ENCODE measurements at regions not wholly inside any gene's neighbourhood (a gene's known extent, or its start where the extent isn't known, plus 50 kb on each side); places are given as distances from the start of the nearest gene placed in this dataset.
"Not testable (repeated sequence)": the region's sequence is repeated elsewhere in the genome, so short reads cannot be mapped to it uniquely, and the experiment has no call there.

DNA sequence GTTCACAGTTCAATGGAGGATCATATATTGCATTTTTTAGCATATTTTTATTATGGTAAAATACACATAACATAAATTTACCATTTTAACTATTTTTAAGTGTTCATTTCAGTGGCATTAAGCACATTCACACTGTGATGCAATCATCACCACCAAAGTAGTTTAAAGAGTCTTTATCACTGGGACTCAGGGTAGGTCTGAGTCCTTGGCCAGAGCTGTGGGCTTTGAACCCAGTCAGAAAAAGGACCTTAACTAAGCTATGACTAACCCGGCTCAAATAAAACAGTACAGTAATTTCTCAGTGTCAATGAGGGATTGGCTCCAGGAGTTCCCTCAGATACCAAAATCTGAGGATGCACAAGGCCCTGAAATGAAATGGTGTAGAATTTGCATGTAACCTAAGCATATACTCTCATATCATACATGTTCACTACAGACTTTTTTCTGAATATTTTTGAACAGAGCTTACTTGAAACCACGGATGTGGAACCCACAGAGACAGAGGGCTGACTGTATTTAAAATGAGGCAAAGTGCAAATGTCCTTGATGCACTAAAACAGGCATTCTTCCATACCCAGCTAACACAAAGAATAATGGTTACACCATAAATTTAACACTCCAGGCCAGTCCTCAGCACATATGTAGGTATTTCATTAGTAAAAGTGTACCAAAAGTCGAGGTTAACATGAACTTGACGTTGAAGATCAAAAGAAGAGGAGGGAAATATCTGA lies 246.2 kb downstream of the LNPK start:
- DNase-seq (ENCODE audit: low read depth) = no peak

DNA sequence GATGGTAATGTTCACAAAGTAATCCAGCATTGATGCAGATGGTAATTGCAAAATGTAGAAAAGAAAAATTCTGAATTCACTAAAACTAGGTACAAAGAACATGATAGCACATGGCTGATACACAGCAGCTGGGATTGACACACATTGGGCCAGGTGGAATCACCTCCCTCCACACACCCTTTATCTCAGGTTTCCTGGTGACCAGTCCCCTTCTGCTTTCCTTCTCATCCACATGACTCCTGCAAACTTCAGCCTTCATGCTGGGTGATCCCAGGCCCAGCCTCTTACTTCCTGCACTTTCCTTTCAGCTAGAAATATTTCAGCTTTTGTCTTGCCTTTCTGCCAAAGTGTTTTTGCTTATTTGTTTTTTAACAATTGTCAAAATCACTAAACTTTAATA lies 246.9 kb downstream of the LNPK start:
- no peak for DNase-seq (ENCODE audit: low read depth)

DNA sequence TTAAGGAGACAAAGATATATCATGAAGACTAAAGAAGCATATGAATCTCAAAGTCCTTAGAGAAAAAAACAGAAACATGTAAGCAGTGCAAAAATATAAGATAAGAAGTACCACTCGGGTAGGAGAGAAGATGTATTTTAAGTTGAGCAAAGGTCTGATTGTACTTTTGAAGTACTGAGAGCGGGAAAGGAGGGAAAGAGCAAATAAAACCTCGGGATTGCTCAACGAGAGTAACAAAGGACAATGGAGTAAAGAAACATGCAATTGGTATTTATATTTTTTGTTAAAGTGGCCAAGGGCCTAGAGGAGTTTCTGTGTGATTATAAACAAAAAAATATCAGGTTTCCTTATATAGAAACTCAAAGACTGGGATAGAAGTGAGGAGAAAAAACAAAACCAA lies 251.9 kb downstream of the LNPK start:
- DNase-seq (ENCODE audit: low read depth) = no peak

DNA sequence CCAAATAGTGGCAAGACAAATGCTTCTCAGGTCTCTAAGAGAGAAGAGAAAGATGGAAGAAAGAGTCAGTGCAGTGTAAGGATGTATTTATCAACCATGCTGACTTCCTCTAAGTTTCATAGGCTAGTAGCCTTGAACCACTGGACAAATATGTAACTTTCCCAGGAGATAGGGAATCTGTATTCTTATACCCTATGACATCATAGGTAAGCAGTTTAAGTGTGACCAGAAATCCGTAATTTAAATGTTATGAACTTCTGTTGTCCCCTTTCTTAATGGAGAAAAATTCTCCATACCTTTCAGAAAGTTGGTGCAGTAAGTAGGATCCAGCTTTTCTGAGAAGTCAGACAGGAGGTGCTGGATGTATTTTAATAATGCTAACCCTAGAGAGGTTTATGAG lies 256.2 kb downstream of the LNPK start:
- DNase-seq (ENCODE audit: low read depth) = no peak

DNA sequence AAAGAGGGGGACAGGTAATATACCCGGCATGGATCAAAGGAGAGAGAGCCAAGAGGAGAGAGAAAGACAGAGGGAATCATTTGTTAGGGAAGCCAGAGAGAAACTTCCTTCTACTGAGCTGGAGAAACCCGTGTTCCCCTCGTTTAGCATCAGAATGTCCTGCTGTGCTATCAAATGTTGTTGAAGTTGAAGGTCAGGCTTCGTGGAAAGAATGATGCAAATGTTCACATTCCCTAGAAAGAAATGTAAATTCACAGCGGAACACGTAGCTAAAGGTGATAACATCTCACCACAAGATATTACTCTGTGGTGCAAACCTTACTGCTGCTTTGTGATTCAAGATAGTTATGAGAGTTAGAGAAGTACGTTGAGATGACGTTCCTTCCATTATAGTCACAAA lies 258.1 kb downstream of the LNPK start:
- no peak for DNase-seq (ENCODE audit: low read depth)

DNA sequence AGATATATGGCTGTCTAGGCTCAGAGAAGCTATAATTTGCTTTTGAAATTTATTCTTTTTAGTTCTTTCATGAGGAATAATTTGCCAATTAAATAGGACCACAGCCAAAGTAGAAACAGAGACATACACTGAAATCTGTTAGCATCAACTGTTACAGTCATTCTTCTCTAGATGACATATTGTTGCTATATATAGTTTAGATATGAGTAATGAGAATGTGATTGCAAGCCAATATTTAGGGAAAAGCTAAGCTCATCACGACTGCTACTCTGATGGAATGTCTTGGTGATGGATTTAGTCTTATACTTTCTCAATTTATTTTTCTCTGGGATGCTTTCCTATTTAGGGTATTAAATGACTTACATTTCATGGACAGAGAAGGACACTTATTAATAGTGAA lies 259.1 kb downstream of the LNPK start:
- DNase-seq (ENCODE audit: low read depth) = no peak

DNA sequence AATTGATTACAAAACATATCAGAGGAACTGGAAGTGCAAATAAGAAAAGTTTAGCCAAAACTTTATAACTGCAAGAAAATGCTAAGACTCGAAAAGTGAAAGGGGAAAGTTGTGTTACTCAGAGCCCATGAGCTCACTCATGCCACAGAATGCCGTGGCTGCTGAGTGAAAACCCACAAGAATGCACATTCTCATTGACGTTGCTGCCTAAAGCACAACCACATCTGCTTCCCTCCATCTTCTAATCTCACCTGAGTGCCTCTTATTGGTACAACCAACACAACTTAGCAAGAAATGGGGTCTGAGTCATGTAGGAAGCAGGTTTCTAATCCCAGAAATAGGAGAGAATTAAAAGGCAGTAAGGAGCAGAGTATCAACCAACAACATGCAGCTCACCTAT lies 259.7 kb downstream of the LNPK start:
- peak; percentile 36 for DNase-seq (ENCODE audit: low read depth)

DNA sequence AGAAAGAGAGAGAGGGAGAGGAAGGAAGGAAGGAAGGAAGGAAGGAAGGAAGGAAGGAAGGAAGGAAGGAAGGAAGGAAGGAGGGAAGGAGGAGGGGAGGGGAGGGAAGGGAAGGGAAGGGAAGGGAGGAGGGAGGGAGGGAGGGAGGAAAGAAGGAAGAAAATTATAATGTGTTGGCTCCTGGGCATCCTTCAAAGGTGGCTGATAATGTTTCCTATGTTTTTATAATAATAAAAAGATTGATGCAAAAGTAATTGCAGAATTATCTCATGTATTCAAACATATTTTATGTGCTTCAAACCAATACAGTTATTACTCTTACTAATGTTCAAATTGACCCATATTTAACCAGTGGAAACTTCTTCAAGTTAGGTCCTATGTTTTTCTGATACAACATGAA lies 260.9 kb downstream of the LNPK start:
- no peak for DNase-seq (ENCODE audit: low read depth)

DNA sequence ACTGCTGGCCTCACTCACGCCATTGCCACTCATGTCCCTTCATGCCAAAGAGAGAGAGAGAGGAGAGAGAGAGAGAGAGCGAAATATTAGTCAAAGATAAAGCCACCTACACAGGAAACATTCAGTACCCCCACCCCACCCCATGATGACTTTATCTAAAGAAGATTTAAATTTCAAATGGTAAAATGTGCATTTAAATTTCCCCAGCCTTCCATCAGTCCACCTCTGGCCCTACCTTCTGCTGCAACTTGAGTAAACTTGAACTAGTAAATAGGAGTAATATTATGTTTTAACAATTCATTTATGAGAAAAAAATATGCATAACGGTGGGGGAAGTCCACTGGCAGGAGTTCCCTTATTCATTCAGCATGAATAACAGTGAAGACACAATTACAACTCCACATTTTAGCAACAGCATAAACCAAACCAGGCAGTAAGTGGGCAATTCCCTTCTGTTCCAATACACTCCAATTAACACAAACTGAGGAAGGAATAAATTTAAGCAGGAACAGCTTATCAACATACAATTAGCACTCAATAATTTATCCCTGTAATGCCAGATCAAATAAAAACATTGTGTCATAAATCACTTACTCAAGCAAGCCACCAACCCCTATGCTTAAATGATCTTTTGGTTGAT lies 264.2 kb downstream of the LNPK start:
- no peak for DNase-seq (ENCODE audit: low read depth)

DNA sequence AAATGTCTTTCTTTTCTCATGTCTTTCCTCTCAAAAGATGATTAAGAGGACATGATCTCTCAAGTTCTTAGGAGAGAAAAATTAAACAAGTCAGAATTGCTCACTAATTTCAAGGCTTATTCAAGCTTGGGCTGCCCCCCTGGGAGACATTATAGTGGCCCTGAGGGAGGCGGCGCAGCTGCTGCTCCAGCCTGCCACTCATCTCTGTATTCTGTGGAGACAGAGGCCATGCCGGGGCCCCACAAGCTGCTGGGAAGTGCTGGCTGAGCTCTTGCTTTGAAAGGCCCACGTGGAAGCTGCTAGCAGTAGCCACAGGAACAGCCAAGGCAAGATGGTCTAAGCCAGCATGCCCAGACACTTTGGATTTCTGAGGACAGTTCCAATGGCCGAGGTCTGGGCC lies 267.4 kb downstream of the LNPK start:
- DNase-seq (ENCODE audit: low read depth) = no peak

DNA sequence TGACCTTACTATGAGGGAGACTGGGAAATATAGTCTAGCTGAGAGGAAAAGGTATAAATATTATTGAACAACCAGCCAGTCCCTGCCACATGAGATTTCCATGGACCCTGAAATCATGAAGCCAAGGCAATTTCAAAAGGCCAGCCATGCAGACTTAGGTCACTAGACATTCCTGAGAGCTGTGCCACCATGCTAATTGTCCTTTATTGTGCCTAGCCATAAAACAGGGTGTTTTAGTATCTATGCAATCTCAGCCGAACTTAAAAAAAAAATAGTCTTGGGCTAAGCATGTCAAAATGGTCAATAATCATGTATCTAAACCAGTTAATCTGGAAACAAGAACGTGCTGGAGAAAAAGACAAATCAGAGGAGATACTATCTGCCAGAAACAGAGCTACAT lies 269.5 kb downstream of the LNPK start:
- no peak for DNase-seq (ENCODE audit: low read depth)

DNA sequence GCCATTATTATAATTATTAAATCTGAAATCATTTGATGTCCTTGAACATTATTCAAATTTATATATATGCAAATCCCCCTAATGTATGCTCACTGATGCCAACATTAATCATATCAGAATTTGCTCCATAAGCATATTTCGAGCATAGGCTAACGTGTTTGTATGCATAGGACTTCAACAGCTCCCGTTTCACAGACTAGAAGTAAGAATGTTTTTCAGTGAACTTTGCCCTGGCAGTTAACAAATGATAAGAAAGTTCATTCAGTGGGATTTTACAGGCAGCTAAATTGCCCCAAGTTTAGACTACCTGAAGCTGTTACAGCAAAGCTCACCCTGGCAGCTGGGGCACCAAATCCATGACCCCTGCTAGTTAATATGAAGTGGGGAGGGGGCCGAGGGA lies 272.0 kb downstream of the LNPK start:
- DNase-seq (ENCODE audit: low read depth) = no peak

DNA sequence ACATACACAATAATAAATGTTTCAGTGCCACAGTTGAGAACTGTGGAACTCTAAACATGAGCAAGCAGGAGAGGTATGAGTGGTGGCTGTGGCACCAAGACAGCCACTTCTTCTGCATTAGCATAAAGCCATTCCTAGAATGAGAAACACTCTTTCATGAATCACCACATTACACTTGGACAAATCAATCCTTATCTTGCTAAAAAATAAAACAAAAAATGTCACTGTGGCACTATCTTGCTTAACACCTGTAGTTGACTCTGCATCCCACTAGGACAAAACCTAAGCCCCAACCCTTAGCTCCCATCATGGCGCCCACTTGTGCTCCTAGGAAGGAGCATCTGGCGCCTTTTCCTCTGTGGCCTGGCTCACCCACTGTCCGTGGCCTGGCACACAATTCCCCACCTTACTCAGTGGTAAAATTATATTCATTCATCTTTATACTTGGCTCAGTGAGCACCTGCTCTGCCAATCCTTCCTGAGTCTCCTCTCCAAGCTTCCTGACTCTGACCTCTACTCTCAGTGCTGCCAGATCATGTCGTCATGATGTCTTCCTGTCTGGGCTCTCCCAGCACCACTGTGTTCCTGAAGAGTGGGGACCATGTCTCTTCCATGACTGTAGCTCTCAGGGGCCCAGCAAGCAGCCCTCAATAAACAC lies 272.9 kb downstream of the LNPK start:
- DNase-seq (ENCODE audit: low read depth) = no peak

DNA sequence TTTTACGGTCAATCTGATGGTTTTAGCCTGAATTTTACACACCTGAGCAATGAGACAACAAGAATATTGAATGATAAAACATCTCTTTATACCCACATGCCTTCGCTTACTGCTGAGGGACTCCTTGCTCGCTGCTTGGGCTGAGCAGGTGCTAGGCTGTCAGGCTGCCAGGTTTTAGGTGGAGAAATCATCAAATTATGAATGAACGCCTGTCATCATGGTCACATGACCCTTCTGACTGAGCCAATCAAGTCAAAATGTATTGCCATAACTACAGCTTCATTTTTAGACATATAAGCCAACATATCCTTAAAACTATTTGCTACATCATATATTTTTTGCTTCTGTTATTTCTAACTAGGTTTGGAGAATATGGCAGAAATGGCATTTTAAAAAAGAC lies 274.0 kb downstream of the LNPK start:
- no peak for DNase-seq (ENCODE audit: low read depth)

DNA sequence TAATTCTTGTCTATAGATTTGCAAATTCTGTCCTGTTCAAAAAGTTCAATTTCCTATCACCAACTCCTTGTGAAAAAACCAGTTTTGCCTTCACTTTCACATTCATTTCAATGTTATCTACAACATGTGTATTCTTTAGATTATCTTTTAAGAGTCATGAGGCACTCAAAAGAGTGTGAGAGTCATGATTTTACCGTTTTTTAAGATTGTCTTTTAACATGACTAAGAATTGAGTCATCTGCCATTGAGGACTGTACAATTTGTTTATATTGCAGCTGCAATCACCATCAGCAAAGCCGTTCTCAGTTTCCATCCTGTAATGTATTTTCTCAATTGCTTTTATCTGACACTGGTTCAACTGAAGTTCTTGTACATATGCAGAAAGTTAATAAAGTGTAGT lies 275.8 kb downstream of the LNPK start:
- DNase-seq (ENCODE audit: low read depth) = peak; percentile 41

DNA sequence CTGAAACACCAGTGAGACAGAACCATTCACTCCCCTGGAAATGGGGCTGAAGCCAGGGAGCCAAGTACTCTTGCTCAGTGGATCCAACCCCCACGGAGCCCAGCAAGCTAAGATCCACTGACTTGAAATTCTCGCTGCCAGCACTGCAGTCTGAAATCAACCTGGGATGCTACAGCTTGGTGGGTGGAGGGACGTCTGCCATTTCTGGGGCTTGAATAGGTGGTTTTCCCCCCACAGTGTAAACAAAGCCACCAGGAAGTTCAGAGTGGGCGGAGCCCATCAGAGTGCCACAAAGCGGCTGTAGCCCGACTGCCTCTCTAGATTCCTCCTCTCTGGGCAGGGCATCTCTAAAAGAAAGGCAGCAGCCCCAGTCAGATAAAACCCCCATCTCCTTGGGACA lies 292.8 kb downstream of the LNPK start:
- DNase-seq (ENCODE audit: low read depth) = no peak

DNA sequence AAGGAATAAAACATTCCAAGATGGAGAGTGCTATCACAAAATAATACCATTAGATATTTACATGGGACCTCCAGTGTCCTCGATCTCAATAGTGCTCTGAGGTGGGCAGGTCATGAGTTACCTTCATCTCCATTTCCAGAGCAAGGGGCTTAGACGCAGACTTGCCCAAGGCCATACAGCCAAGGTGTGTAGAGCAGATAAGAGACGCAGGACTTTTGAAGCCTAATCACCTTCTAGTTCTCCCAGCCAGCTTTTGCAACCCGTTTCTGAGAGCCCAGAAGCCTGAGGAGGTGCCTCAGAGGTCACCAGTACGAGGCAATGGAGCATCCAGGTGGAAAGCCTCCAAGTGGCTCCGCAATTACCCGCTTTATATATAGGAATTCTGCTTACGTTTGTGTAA lies 294.7 kb downstream of the LNPK start:
- no peak for DNase-seq (ENCODE audit: low read depth)

DNA sequence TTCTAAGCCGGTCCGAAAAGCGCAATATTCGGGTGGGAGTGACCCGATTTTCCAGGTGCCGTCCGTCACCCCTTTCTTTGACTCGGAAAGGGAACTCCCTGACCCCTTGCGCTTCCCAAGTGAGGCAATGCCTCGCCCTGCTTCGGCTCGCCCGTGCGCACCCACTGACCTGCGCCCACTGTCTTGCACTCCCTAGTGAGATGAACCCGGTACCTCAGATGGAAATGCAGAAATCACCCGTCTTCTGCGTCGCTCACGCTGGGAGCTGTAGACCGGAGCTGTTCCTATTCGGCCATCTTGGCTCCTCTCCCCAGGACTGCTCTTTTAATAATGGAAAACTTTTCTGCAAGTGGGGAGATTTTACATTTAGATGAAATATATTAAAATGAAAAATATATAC lies 297.5 kb downstream of the LNPK start:
- not testable (repeated sequence) for DNase-seq (ENCODE audit: low read depth)

DNA sequence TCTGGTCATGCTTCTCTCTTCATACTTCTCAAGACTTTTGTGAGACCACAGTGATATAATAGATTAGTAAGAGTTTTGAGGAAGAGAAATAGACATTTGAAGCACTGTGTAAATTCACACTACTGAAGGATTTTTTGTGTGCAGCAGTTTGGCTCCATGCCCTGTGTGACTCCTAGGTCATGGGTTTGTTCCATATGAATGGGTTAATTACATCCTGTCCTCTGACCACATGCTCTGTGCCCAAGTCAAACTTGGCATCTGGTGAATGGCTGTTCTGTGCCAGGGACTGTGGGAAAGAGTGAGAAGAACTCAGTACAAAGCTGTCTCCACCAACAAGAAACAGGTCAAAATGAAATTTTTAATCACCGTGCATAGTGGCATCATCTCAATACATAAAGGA lies 304.0 kb downstream of the LNPK start:
- no peak for DNase-seq (ENCODE audit: low read depth)

DNA sequence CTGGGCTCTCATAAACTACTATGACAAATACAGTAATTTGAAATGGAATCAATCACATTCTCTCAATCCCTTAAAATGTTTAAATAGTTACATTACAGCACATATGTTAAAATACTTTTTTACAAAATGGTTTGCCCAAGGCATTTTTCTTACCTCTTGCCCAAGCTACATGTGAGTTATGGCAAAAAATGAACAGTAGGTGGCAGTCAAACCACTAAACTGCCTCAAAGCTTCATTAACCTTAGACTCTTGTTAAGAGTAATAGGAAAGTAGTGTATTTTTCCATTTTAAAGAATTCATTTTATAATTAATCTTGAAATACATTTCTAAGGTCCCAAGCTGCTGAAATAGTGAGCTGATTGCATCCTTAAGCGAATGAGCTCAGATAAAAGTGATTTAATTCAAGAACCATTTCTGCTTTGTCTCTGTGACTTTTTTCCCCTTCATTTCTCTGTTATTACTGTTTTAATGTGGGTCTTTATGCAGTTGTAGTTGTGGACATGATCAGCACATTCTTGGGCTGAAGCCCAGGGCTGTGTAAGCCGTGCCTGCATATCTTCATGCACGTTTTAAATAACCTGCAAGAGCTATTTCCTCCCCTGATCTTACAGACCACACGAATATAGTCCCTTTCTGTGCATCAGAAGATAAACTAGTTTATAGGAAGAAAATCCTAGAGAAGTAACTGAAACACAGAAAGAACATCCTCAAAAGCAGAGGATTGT lies 311.8 kb downstream of the LNPK start:
- peak; percentile 69 for DNase-seq (ENCODE audit: low read depth)

DNA sequence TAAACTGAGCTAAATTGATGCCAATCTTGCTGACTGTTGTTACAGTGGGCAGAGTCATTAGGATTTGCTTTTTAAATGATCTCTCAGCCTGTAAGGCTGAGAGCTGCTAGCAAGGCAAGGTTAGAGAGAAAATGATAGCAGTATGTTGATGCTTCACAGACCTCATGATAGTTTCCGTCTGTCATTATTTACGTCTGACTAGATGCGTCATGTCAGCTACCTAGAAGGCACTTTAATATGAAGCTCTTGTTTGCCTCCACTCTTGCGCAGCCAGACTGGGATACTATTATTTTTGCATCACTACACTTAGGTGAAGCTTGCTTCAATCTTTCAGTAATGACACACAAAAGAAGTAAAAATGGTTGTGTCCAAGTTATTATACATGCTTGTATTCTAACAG lies 313.8 kb downstream of the LNPK start:
- DNase-seq (ENCODE audit: low read depth) = no peak

DNA sequence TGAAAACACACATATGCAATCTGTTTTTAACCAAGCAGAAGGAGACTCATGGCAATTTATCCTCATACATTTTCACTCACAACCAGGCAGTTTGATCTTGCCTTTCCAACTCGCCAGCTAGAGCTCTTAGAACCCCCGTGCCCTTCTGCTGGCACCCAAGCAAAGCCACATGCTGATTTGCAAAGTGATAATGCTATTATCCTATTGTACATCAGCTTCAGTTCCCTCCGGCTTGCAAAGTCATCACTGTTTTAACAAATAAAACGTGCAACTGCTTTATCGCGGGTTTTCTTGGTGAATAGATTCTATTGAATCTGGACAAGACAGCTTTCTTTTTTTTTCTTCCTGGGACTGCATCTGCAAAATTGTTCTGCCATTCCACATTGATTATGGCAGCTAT lies 314.6 kb downstream of the LNPK start:
- no peak for DNase-seq (ENCODE audit: low read depth)

DNA sequence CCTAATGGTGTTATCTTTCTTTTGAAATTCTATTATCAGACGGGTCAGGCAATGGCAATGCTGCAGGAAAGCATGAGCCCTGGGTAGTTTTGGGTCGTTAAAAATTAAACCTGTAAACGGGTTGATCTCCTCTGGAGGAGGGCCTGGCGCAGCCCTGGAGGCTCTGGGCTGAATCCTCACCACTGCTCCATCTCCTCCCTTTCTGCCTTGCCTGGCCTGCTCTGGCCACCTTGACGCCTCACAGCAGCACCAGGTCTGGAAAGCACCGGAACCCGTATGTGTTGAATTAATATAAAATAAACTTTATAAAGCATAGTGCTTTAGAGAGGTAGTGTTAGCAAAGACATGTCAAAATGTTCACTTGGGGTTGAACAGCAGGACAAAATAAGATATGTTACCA lies 316.1 kb downstream of the LNPK start:
- no peak for DNase-seq (ENCODE audit: low read depth)

Data from iris pigment epithelial cell (primary cell).